Peyer's patch (tissue), 4 donors: ENCODE measurements at regions not wholly inside any gene's neighbourhood (a gene's known extent, or its start where the extent isn't known, plus 50 kb on each side); places are given as distances from the start of the nearest gene placed in this dataset.

Experiments used
- DNase-seq, 3 donors: peaks; one replicate each; pipeline ENCODE4 v3.0.0-alpha.2; 2017 to 2019
- H3K27ac ChIP-seq, 4 donors: fragments of 200-600 bp; sonication (generic); one replicate each; pipeline ENCODE4 v1.5.1; 2016 to 2019
- H3K27me3 ChIP-seq, 2 donors: fragments of 200-600 bp; sonication (generic); one replicate each; pipeline ENCODE4 v1.5.1; 2019
- H3K36me3 ChIP-seq, 3 donors: fragments of 200-600 bp; sonication (generic); one replicate each; pipeline ENCODE4 v1.5.1; 2016 to 2019
- H3K4me1 ChIP-seq, 4 donors: fragments of 200-600 bp; sonication (generic); one replicate each; pipeline ENCODE4 v1.5.1; 2016 to 2019
- H3K4me3 ChIP-seq, 4 donors: fragments of 200-600 bp; sonication (generic); 1 replicate in 3 of 4; 2 replicates in 1 of 4; pipeline ENCODE4 v1.5.1; 2016 to 2019; ENCODE audit warnings: mild to moderate bottlenecking in 1 of 4
- H3K9me3 ChIP-seq, 4 donors: fragments of 200-600 bp; sonication (generic); one replicate each; pipeline ENCODE4 v1.5.1; 2016 to 2019; ENCODE audit warnings: mild to moderate bottlenecking in 1 of 4
- CTCF ChIP-seq, 6 experiments: fragments of 450-650 bp in 4 of 6; fragments of 200-600 bp in 2 of 6; sonication (generic) in 1 of 6; IDR thresholded peaks; one replicate each; pipeline ENCODE4 v1.5.1; 2017 to 2019; ENCODE audit warnings: antibody characterized with exemption in 6 of 6, mild to moderate bottlenecking in 3 of 6, moderate library complexity in 1 of 6
- POLR2A ChIP-seq, 2 donors: fragments of 450-650 bp; IDR thresholded peaks; one replicate each; pipeline ENCODE4 v1.5.1; 2017; ENCODE audit warnings: antibody characterized with exemption in 2 of 2, mild to moderate bottlenecking in 2 of 2, moderate library complexity in 2 of 2

- no peak overlapping the region for H3K4me3 ChIP-seq
Measured at GRCh38 chr10:29920408-29921070, 138.8 kb downstream of the JCAD start.

GRCh38 chr10:29918623-29919400 is 140.6 kb downstream of the JCAD start:
- H3K27ac ChIP-seq, result no peak overlapping the region
- H3K9me3 ChIP-seq, result no peaks in the 10 kb centered on the region
- no peak for TF ChIP-seq POLR2A (IDR thresholded peaks at IDR 0.05)
- no peaks in the 10 kb centered on the region for H3K4me1 ChIP-seq
- no peak for DNase-seq
- no peak overlapping the region for H3K4me3 ChIP-seq
- H3K27me3 ChIP-seq, result no peaks in the 10 kb centered on the region
- no peaks in the 10 kb centered on the region for H3K36me3 ChIP-seq

More at GRCh38 chr10:29920408-29921070, 138.8 kb downstream of the JCAD start:
- no peak overlapping the region for H3K27ac ChIP-seq
- no peaks in the 10 kb centered on the region for H3K36me3 ChIP-seq
- no peaks in the 10 kb centered on the region for H3K9me3 ChIP-seq
- DNase-seq, result no peak
- no peaks in the 10 kb centered on the region for H3K4me1 ChIP-seq
- H3K27me3 ChIP-seq, result no peaks in the 10 kb centered on the region
- no peak for TF ChIP-seq CTCF (IDR thresholded peaks at IDR 0.05)
- no peak for TF ChIP-seq POLR2A (IDR thresholded peaks at IDR 0.05)

GRCh38 chr10:29917311-29917710 is 142.1 kb downstream of the JCAD start:
- H3K27me3 ChIP-seq, result no peaks in the 10 kb centered on the region
- no peak for TF ChIP-seq CTCF (IDR thresholded peaks at IDR 0.05)
- no peak for TF ChIP-seq POLR2A (IDR thresholded peaks at IDR 0.05)
- no peaks in the 10 kb centered on the region for H3K4me1 ChIP-seq
- no peak for DNase-seq
- no peak overlapping the region for H3K27ac ChIP-seq
- no peak overlapping the region for H3K4me3 ChIP-seq
- no peaks in the 10 kb centered on the region for H3K36me3 ChIP-seq
- H3K9me3 ChIP-seq, result no peaks in the 10 kb centered on the region

GRCh38 chr10:29916669-29917068 is 142.7 kb downstream of the JCAD start:
- H3K4me1 ChIP-seq, result no peaks in the 10 kb centered on the region
- TF ChIP-seq CTCF (IDR thresholded peaks at IDR 0.05) (no peak), POLR2A (IDR thresholded peaks at IDR 0.05) (no peak)
- H3K27ac ChIP-seq, result no peak overlapping the region
- no peaks in the 10 kb centered on the region for H3K27me3 ChIP-seq
- no peaks in the 10 kb centered on the region for H3K9me3 ChIP-seq
- no peaks in the 10 kb centered on the region for H3K36me3 ChIP-seq
- DNase-seq, result no peak
- H3K4me3 ChIP-seq, result no peak overlapping the region

- Histone ChIP-seq H3K36me3 (no peaks in the 10 kb centered on the region), H3K27ac (no peak overlapping the region), H3K4me3 (no peak overlapping the region), H3K9me3 (no peaks in the 10 kb centered on the region), H3K27me3 (no peaks in the 10 kb centered on the region), H3K4me1 (no peaks in the 10 kb centered on the region)
- no peak for TF ChIP-seq CTCF (IDR thresholded peaks at IDR 0.05)
- no peak for TF ChIP-seq POLR2A (IDR thresholded peaks at IDR 0.05)
- DNase-seq, result no peak
Measured at GRCh38 chr10:29914986-29915785, 144.2 kb downstream of the JCAD start.

- Histone ChIP-seq H3K27ac (no peak overlapping the region), H3K4me1 (no peaks in the 10 kb centered on the region), H3K27me3 (no peaks in the 10 kb centered on the region), H3K36me3 (no peaks in the 10 kb centered on the region), H3K4me3 (no peak overlapping the region), H3K9me3 (no peaks in the 10 kb centered on the region)
- TF ChIP-seq POLR2A (IDR thresholded peaks at IDR 0.05) (no peak), CTCF (IDR thresholded peaks at IDR 0.05) (no peak)
- DNase-seq, result no peak
Measured at GRCh38 chr10:29908962-29909361, 150.4 kb downstream of the JCAD start.
